ENCODE measurements at regions not wholly inside any gene's neighbourhood (a gene's known extent, or its start where the extent isn't known, plus 50 kb on each side); places are given as distances from the start of the nearest gene placed in this dataset.
"Not testable (repeated sequence)": the region's sequence is repeated elsewhere in the genome, so short reads cannot be mapped to it uniquely, and the experiment has no call there.

DNA sequence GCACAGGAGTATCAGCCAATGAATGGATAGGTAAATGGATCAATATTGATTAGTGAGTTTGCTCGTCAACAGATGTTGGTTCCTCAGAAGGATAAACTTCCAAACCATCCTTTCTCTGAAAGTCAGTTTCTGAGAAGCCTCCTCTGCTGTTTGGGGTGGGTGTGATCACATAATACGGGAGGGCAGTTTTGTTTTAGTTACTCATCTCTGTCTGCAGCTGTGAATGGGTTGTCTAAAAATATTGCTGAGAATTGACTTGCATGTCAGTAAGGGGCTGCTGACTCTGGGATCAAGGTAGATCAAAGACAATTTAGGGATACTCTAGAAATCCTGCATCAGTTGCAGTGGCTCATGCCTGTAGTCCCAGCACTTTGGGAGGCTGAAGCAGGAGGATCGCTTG lies 390.8 kb upstream of the AMELY start:
- H3K4me3 ChIP-seq: no peak overlapping the region
- no peaks in the 10 kb centered on the region for H3K9me3 ChIP-seq
- peaks cover 7% of the 10 kb centered on the region; the same call in 1 of the 2 replicates for H3K36me3 ChIP-seq
- no peak for DNase-seq
- H3K27me3 ChIP-seq: no peaks in the 10 kb centered on the region

DNA sequence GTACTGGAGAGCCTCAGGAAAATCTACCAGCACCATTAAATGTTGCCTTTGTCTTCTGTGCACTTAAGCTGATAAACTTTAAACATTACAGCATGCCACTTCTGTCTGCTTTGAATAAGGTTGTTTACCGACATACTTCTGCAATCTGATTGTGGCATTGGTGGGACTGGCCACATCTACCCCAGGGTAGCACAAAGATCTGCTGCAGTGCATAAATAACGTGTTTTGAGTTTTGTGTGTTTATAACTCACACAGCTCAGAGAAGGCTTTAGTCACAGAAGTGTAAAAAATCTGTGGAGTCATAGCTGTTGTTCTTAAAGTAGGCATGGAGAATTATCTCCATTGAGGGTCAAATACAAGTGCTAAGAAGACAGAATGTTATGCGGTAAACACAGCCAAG lies 388.4 kb upstream of the AMELY start:
- no peaks in the 10 kb centered on the region for H3K27me3 ChIP-seq
- no peak overlapping the region for H3K4me3 ChIP-seq
- DNase-seq: no peak
- no peaks in the 10 kb centered on the region for H3K9me3 ChIP-seq
- H3K36me3 ChIP-seq: peaks cover 6% of the 10 kb centered on the region; the same call in 1 of the 2 replicates

DNA sequence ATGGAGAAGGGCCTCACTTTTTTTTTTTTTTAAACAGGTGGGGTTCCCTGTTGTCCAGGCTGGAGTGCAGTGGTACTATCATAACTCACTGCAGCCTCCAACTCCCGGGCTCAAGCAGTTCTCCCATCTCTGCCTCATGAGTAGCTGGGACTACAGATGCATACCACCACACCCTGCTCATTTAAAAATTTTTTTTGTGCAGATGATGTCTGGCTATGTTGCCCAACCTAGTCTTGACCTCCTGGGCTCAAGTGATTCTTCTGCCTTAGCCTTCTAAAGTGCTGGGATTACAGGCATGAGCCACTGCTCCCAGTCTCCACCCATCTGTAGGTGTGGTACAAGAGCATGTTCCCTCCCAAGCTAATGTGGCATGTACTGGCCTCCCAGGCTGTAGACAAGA lies 380.6 kb upstream of the AMELY start:
- Histone ChIP-seq H3K4me3 (no peak overlapping the region), H3K9me3 (no peaks in the 10 kb centered on the region), H3K27me3 (no peaks in the 10 kb centered on the region), H3K36me3 (no peaks in the 10 kb centered on the region; the same call in 1 of the 2 replicates)
- no peak for DNase-seq

DNA sequence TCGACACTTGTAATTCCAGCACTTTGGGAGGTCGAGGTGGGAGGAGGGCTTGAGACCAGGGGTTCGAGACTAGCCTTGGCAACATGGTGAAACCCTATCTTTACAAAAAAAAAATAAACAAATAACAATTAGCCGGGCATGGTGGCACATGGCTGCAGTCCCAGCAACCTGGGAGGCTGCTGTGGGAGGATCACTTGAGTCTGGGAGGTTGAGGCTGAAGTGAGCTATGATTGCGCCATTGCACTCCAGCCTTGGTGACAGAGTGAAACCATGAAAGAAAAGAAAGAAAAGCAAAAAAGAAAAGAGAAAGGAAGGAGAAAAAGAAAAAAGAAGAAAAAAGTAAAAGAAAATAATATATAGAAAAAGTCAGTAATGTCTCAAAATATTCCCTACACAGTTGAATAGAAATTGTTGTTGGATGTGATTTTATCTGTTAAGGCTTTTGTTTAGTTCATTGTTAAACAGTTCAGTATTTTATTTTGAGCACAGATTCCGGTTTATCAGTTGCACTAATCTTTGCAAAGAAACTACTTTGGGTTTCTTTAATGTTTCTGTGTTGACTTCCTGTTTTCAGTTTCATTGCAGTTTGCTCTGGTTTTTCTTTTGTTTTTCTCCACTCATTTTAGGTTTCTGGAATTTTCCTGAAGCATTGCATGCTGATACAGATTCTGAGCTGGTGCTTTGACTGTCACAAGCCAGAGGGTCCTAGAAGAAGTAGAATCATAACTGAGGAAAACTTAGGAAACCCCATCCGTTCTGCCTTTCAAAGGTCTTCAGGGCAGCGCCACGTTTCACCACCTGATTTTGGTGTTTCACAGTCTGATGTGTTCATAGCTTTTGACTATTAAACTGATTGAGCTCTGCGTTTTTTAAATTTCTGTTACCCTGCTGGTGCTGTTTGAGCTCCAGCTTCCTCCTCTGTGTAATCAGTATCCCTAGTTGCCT lies 378.6 kb upstream of the AMELY start:
- Histone ChIP-seq H3K9me3 (no peaks in the 10 kb centered on the region), H3K36me3 (peaks cover 1% of the 10 kb centered on the region), H3K27me3 (no peaks in the 10 kb centered on the region), H3K4me3 (no peak overlapping the region)
- no peak for DNase-seq

DNA sequence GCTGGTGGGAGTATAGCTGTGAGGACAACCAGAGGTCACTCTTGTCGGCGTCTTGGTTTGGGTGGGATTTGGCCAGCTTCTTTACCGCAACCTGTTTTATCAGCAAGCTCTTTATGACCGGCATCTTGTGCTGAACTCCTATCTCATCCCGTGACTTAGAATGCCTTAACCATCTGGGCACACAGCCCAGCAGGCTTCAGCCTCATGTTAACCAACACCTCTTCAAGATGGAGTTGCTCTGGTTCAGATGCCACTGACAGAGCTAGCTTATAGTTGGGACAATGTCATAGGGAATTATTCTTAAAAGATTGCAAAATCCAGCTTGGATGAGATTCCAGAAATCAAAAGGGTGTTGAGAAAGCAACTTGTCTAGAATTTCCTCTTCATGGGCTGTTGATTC lies 377.1 kb upstream of the AMELY start:
- Histone ChIP-seq H3K9me3 (no peaks in the 10 kb centered on the region), H3K27me3 (no peaks in the 10 kb centered on the region), H3K4me3 (no peak overlapping the region), H3K36me3 (peaks cover 4% of the 10 kb centered on the region)
- no peak for DNase-seq

DNA sequence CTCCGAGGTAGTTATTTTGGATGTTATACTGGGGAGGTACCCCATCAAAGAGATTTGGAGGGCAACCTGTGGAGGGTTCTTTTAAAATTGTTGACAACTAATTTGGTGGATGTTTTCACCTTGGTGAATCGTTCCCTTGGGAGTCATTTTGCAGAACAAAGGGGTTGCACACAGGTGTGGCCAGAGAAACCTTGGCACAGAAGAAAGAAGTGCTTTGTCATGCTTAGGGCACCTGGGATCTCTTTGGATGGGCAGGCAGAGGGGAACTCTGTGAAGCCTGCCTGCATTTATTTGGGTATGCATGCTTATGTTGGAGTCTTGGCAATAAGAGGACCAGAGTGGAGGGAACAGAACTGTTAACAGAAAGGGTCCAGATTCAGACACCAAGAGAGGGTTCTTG lies 376.4 kb upstream of the AMELY start:
- H3K4me3 ChIP-seq, DNase-seq, H3K36me3 ChIP-seq, H3K9me3 ChIP-seq, H3K27me3 ChIP-seq: not testable (repeated sequence)

DNA sequence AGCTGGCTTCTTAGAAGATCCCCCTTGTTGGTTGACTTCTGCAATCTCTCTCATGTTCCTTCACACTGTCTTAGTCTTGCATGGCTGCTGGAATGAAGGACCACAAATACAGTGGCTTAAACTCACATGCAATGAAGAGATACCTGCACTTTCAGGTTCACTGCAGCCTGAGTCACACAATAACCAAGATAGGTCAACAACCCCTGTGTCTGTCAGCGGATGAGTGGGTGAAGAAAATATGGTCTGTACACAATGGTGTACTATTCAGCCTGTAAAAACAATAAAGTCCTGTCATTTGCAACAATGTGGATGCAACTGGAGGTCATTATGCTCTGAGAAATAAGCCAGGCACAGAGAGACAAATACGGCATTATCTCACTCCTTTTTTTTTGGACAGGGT lies 373.8 kb upstream of the AMELY start:
- Histone ChIP-seq H3K9me3 (no peaks in the 10 kb centered on the region), H3K36me3 (peaks cover 4% of the 10 kb centered on the region), H3K27me3 (no peaks in the 10 kb centered on the region), H3K4me3 (no peak overlapping the region)
- no peak for DNase-seq

DNA sequence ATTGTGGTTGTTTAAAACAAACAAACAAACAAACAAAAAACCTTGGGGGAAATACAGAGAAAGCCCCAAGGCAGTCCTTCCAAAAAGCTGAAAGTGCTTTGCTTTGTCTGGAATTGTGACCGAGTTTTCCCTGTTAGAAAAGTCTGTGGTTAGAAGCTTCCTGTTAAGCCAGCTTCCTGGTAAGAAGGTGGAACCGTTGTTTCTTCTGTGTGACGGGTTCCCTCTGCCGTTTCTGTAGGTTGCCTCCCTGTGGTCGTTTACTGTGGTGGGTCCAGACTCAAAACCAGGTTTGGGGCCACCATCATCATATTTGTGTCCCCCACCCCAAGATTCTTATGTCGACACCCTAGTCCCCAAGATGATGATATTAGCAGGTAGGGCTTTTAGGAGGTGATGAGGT lies 371.4 kb upstream of the AMELY start:
- no peak for DNase-seq
- Histone ChIP-seq H3K36me3 (peaks cover 4% of the 10 kb centered on the region; the same call in 1 of the 2 replicates), H3K4me3 (no peak overlapping the region), H3K27me3 (no peaks in the 10 kb centered on the region), H3K9me3 (no peaks in the 10 kb centered on the region)

DNA sequence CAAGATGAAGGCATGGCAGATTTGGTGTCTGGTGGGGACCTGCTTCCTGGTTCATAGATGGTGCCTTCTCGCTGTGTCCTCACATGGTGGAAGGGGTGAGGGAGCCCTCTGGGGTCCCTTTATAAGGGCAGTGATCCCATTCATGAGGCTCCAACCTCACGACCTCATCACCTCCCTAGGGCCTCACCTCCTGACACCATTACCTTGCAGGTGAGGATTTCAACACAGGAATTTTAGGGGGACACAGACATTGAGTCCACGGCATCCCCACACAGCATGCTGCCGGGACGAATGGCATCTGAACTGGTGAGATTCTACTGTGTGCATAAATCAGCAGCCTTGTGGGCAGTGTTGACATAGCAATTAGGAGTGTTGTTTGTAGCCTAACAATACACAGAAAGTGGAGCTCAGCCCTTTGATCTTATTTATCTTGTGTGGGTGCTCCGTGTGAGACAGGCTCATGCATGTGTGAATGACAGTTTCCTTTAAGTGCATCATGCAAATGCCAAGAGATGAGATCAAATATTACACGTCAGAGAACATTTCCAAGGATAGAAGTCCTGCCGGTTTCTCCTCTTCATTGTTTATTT lies 368.7 kb upstream of the AMELY start:
- not testable (repeated sequence) for DNase-seq, H3K9me3 ChIP-seq, H3K27me3 ChIP-seq, H3K36me3 ChIP-seq, H3K4me3 ChIP-seq

DNA sequence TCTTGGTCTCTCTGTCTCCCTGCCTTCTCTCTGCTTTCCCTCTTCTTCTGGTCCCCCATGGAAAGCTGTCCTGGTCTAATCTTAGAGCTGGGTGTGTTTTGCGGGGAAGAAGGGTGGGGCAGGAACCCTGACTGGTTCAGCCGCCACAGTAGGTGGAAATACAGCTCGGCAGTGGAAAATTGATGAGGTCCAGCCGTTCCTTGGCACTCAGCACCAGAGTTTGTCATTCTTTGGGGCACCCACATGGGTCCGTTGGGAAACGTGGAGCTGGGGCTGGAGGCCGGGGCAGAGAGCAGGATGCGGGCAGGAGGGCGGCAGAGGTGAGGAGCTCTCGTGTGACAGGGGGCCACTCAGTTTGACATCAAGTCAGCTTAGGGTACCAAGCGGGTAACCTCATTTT lies 364.2 kb upstream of the AMELY start:
- H3K27me3 ChIP-seq: no peaks in the 10 kb centered on the region
- H3K9me3 ChIP-seq: no peaks in the 10 kb centered on the region
- H3K4me3 ChIP-seq: peak overlapping the region; percentile 69
- peak; percentile 50 for DNase-seq
- no peaks in the 10 kb centered on the region for H3K36me3 ChIP-seq

DNA sequence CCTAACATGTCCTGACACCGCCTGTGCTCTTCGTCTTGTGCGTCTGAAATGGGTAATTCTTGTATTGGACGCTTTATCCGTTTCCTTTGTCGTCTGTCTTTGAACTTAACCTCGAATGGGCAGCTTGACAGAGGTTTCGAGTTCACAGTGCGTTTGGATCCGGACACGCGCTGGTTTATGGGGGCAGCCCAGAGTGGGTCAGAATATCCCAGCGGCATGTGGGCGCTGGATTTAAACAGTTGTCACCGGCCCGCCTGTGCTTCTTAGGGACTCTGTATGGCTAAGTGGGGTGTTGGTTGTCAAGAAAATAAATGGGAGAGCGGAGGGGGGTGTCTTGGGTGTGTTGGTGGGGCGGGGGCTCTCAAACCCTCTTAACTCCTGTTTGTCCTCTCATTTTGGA lies 363.5 kb upstream of the AMELY start:
- Histone ChIP-seq H3K4me3 (peak overlapping the region; percentile 69), H3K27me3 (no peaks in the 10 kb centered on the region), H3K36me3 (no peaks in the 10 kb centered on the region), H3K9me3 (no peaks in the 10 kb centered on the region)
- DNase-seq: peak; percentile 5

DNA sequence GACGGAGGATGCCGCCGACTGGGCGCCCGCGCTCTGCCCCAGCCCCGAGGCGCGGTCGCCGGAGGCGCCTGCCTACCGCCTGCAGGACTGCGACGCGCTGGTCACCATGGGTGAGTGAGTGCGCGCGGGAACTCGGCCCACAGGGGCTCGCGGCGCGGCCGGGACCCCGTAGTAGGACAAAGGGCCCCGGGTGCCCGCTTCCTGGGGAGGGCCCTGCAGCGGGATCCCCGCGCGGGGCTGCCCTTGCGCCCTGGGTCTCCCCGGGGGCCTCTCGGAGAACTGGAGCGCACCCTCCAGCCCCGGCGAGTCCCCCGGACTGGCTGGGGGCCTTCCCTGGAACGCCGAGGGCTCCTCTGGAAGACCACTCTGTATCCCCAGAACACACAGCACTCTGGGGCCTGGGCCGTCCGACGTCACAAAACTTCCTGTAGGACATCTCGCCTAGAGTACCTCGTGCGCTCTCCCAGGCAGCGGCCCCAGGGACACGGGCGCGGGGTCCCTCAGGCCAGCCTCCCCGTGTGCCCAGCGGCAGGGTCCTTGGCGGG lies 362.9 kb upstream of the AMELY start:
- Histone ChIP-seq H3K4me3 (peak overlapping the region; percentile 69), H3K9me3 (no peaks in the 10 kb centered on the region), H3K27me3 (no peaks in the 10 kb centered on the region), H3K36me3 (no peaks in the 10 kb centered on the region)
- peak; percentile 30 for DNase-seq

DNA sequence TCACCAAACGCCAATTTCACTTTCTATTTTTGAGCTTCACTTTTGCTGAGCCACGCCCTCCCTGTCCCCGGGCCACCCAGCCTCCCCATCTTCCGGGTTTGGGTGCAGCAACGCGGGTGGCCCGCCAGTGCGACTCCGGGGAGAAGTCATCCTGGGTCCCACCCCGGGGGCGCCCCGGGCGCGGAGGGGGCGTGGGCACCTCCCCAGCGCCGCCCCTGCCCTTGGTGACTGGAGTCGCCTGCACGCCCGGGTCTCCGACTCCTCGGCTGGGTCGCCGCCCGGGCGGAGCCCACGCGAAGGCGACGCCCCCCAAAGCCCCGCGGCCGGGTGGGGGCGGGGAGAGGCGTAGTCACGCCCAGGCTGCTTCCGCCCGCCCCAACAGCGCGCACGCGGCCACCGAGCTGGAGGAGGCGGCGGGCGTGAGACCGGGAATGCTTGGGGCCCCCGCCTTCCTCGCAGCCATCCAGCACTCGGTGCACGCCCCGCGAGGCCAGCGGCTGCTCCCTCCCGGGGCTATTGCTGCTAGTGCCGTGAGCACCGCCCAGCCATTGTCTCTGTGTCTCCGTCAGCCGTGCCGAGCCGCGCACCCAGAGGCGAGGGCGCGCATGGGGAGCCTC lies 362.1 kb upstream of the AMELY start:
- H3K4me3 ChIP-seq: peak overlapping the region; percentile 69
- no peaks in the 10 kb centered on the region for H3K9me3 ChIP-seq
- no peaks in the 10 kb centered on the region for H3K36me3 ChIP-seq
- no peaks in the 10 kb centered on the region for H3K27me3 ChIP-seq
- DNase-seq: peak; percentile 83

DNA sequence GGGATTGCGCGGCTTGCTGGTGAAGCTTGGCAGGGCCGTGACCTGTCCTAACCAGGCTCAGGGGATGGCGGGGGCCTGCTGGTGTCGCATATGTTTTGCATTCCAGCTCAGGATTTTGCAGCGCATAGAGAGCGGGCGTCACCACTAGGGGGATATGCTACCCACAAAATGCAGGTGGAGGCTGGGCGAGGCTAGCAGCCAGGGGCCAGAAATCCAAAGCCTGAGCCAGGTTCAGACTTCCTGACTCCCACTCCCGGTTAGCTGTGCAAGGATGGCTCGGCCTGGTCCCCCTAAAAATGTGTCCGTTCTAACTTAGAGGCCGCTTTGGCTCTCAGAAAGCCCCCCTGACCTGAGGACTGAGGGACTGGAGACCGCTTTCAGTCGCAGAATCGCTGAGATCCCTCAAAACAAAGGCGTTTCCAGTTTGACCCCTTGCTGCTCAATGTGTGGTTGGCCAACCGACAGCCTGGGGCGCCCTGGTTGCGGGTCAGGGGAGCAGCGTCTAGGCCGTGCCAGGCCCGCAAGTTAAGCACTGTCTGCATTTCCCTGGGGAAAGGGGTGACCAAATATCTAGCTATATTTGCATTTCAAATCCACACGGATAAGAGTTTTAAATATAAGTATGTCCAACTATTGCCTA lies 361.1 kb upstream of the AMELY start:
- H3K4me3 ChIP-seq: peak overlapping the region; percentile 69

DNA sequence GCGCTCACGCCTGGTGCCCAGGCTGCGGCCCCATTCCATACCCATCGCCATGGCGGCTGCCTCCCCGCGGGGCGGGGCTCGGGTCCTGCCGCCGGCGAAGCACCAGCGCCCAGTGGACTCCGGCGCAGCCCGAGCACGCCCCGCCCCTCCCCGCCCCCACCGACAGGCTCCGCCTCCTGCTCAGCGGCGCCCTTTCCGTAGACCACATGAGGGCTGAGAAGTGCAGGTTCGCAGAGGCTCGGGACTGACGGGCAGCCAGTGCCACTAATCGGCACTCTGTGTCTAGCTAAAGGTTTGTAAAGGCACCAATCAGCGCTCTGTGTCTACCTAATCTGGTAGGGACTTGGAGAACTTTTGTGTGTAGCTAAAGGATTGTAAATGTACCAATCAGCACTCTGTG lies 352.2 kb upstream of the AMELY start:
- DNase-seq: no peak
- Histone ChIP-seq H3K9me3 (no peaks in the 10 kb centered on the region), H3K36me3 (no peaks in the 10 kb centered on the region), H3K27me3 (no peaks in the 10 kb centered on the region), H3K4me3 (no peak overlapping the region)

More for the DNA sequence above, 361.1 kb upstream of the AMELY start:
- H3K9me3 ChIP-seq: no peaks in the 10 kb centered on the region
- H3K36me3 ChIP-seq: no peaks in the 10 kb centered on the region
- H3K27me3 ChIP-seq: no peaks in the 10 kb centered on the region
- peak; percentile 68 for DNase-seq

DNA sequence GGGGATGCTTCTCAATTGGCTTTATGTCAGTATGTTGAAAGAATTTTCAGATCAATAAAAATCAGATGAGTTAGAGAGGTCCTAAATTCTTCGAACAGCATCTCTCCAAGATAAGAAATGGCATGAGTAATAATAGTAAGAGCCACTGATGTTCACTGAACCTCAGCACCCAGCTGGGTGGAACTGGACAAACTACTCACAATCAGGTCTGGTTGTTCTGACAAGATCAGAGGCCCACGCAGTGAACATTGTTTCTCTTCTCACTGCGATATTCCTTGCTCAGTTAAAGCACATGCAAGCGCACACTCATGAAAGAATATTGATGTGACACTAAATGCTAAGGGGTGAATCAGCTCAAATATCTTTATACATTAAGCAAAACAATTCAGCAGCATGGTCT lies 351.0 kb upstream of the AMELY start:
- no peak for DNase-seq
- Histone ChIP-seq H3K4me3 (no peak overlapping the region), H3K36me3 (no peaks in the 10 kb centered on the region), H3K9me3 (no peaks in the 10 kb centered on the region), H3K27me3 (no peaks in the 10 kb centered on the region)

DNA sequence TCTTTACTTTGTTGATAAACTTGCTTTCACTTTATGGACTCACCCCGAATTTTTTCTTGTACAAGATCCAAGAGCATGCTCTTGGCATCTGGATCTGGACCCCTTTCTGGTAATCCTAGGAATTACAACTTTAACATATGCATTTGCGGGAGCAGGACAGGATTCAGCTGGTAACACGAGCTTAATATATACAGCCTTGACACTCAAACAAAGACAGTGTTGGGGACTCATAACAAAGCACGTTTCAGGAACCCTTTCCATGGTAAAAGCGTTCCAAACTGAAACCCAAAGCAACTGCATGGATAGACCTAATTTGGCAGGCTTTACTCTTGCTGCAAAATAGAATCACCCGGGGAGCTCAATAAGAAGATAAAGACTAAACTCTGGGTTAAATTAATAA lies 349.7 kb upstream of the AMELY start:
- no peak for DNase-seq
- Histone ChIP-seq H3K9me3 (no peaks in the 10 kb centered on the region), H3K4me3 (no peak overlapping the region)

More for the DNA sequence above, 349.7 kb upstream of the AMELY start:
- no peaks in the 10 kb centered on the region for H3K36me3 ChIP-seq
- no peaks in the 10 kb centered on the region for H3K27me3 ChIP-seq

Data from MG63 (cell line).